GM23338 (cell line): ENCODE measurements at regions not wholly inside any gene's neighbourhood (a gene's known extent, or its start where the extent isn't known, plus 50 kb on each side); places are given as distances from the start of the nearest gene placed in this dataset.

Source experiments
- ATAC-seq: fragments of 200-7000 bp; cut with Tn5 transposase; 3 replicates; pipeline ENCODE4 v1.9.1; 2020
- DNase-seq: peaks from one replicate; pipeline ENCODE4 v3.0.0-alpha.2; 2015; ENCODE audit warnings: low spot score
- H2AFZ ChIP-seq: fragments of 200-600 bp; sonication (generic); 2 replicates; pipeline ENCODE4 v1.8.0; 2016; ENCODE audit warnings: antibody characterized with exemption, mild to moderate bottlenecking, moderate library complexity
- H3F3A ChIP-seq: fragments of 200-600 bp; sonication (generic); replicated peaks from 2 replicates; pipeline ENCODE4 v1.8.0; 2017; ENCODE audit warnings: antibody characterized with exemption, mixed run types, low read depth
- H3K27ac ChIP-seq: fragments of 200-600 bp; sonication (generic); 2 replicates; pipeline ENCODE4 v1.6.1; 2016; ENCODE audit warnings: low read depth
- H3K27me3 ChIP-seq: fragments of 200-600 bp; sonication (generic); 2 replicates; pipeline ENCODE4 v1.8.0; 2016; ENCODE audit warnings: mild to moderate bottlenecking, mixed run types, moderate library complexity; ENCODE audit not compliant: insufficient read depth
- H3K36me3 ChIP-seq: fragments of 200-600 bp; sonication (generic); 2 replicates; pipeline ENCODE4 v1.8.0; 2016; ENCODE audit warnings: mild to moderate bottlenecking; ENCODE audit not compliant: insufficient read depth
- H3K4me1 ChIP-seq: fragments of 200-600 bp; sonication (generic); 2 replicates; pipeline ENCODE4 v1.8.0; 2016; ENCODE audit warnings: mild to moderate bottlenecking, moderate library complexity; ENCODE audit not compliant: insufficient read depth
- H3K4me2 ChIP-seq: fragments of 200-600 bp; sonication (generic); 2 replicates; pipeline ENCODE4 v1.7.1; 2017; ENCODE audit warnings: mixed run types
- H3K4me3 ChIP-seq: fragments of 200-600 bp; sonication (generic); 2 replicates; pipeline ENCODE4 v1.6.1; 2016; ENCODE audit warnings: mixed run types
- H3K79me2 ChIP-seq: fragments of 200-600 bp; sonication (generic); replicated peaks from 2 replicates; pipeline ENCODE4 v1.8.0; 2017; ENCODE audit warnings: mild to moderate bottlenecking; ENCODE audit not compliant: insufficient read depth
- H3K9me2 ChIP-seq: fragments of 200-600 bp; sonication (generic); 2 replicates; pipeline ENCODE4 v1.8.0; 2017; ENCODE audit not compliant: insufficient read depth
- H4K20me1 ChIP-seq: fragments of 200-600 bp; sonication (generic); replicated peaks from 2 replicates; pipeline ENCODE4 v1.8.0; 2017; ENCODE audit warnings: mild to moderate bottlenecking; ENCODE audit not compliant: insufficient read depth
- H3K27ac Mint-ChIP-seq: 2 replicates; pipeline ENCODE4 v1.8.0; 2020; ENCODE audit warnings: inconsistent platforms, mild to moderate bottlenecking, moderate library complexity, mixed read lengths
- H3K27me3 Mint-ChIP-seq: 3 replicates; pipeline ENCODE4 v1.8.0; 2022; ENCODE audit warnings: low read depth, mild to moderate bottlenecking, moderate library complexity, mixed read lengths, inconsistent platforms; ENCODE audit not compliant: insufficient read depth, poor library complexity
- H3K36me3 Mint-ChIP-seq: 3 replicates; pipeline ENCODE4 v1.8.0; 2021; ENCODE audit warnings: low read depth, mild to moderate bottlenecking, inconsistent platforms, moderate library complexity, mixed read lengths
- H3K4me1 Mint-ChIP-seq: 3 replicates; pipeline ENCODE4 v1.8.0; 2020; ENCODE audit warnings: mild to moderate bottlenecking, inconsistent platforms, mixed read lengths
- H3K4me3 Mint-ChIP-seq: 3 replicates; pipeline ENCODE4 v1.8.0; 2021; ENCODE audit warnings: moderate library complexity, mild to moderate bottlenecking, inconsistent platforms, mixed read lengths
- H3K9me3 Mint-ChIP-seq: 3 replicates; pipeline ENCODE4 v1.8.0; 2020; ENCODE audit warnings: moderate library complexity, mild to moderate bottlenecking, inconsistent platforms, mixed read lengths
- CREB1 ChIP-seq: fragments of 250-450 bp; sonication (Bioruptor Pico); IDR thresholded peaks from 2 replicates; pipeline ENCODE4 v1.5.0; 2020; ENCODE audit warnings: low read depth, mild to moderate bottlenecking, moderate library complexity
- ETS1 ChIP-seq: IDR thresholded peaks from 2 replicates; pipeline ENCODE4 v1.6.1; 2016; ENCODE audit warnings: antibody characterized with exemption
- EZH2 ChIP-seq: fragments of 200-600 bp; sonication (generic); IDR thresholded peaks from one replicate; pipeline ENCODE4 v1.8.0; 2017; ENCODE audit warnings: antibody characterized with exemption, mild to moderate bottlenecking, low read depth; ENCODE audit not compliant: unreplicated experiment
- EZH2phosphoT487 ChIP-seq: fragments of 200-600 bp; sonication (generic); IDR thresholded peaks from one replicate; pipeline ENCODE4 v1.8.1; 2018; ENCODE audit warnings: antibody characterized with exemption; ENCODE audit not compliant: unreplicated experiment
- JUNB ChIP-seq: IDR thresholded peaks from one replicate; pipeline ENCODE4 v1.6.1; 2016; ENCODE audit warnings: antibody characterized with exemption; ENCODE audit not compliant: unreplicated experiment
- NANOG ChIP-seq: IDR thresholded peaks from 2 replicates; pipeline ENCODE4 v1.6.1; 2016; ENCODE audit warnings: antibody characterized with exemption, borderline replicate concordance
- POLR2AphosphoS5 ChIP-seq: IDR thresholded peaks from 2 replicates; pipeline ENCODE4 v1.6.1; 2016; ENCODE audit warnings: antibody characterized with exemption, low read depth
- REST ChIP-seq: IDR thresholded peaks from one replicate; pipeline ENCODE4 v1.6.1; 2018; ENCODE audit warnings: antibody characterized with exemption; ENCODE audit not compliant: unreplicated experiment
- STAT1 ChIP-seq: IDR thresholded peaks from one replicate; pipeline ENCODE4 v1.6.1; 2016; ENCODE audit warnings: antibody characterized with exemption; ENCODE audit not compliant: unreplicated experiment
- ZNF114 ChIP-seq: fragments of 250-450 bp; sonication (Bioruptor Pico); IDR thresholded peaks from 2 replicates; pipeline ENCODE4 v1.5.0; 2020; ENCODE audit warnings: mild to moderate bottlenecking, moderate library complexity
- ZNF331 ChIP-seq: fragments of 250-450 bp; sonication (Bioruptor Pico); IDR thresholded peaks from 2 replicates; pipeline ENCODE4 v1.5.0; 2020; ENCODE audit warnings: low read depth, mild to moderate bottlenecking, moderate library complexity
- ZNF462 ChIP-seq: fragments of 250-450 bp; sonication (Bioruptor Pico); IDR thresholded peaks from 2 replicates; pipeline ENCODE4 v1.5.0; 2020; ENCODE audit warnings: mild to moderate bottlenecking, moderate library complexity

- H3K27ac Mint-ChIP-seq, result no peak overlapping the region
- Histone ChIP-seq H3K4me3 (no peak overlapping the region), H2AFZ (peak overlapping the region; percentile 13; the same call in 1 of the 2 replicates), H3F3A (no peaks in the 10 kb centered on the region), H3K4me2 (no peak overlapping the region), H3K27me3 (no peaks in the 10 kb centered on the region), H3K4me1 (peaks cover 6% of the 10 kb centered on the region), H3K9me2 (peaks cover 3% of the 10 kb centered on the region; the same call in 1 of the 2 replicates), H3K36me3 (no peaks in the 10 kb centered on the region), H4K20me1 (no peaks in the 10 kb centered on the region), H3K27ac (no peak overlapping the region), H3K79me2 (no peaks in the 10 kb centered on the region)
- H3K27me3 Mint-ChIP-seq, result no peaks in the 10 kb centered on the region
- DNase-seq, result no peak
- no peak overlapping the region for H3K4me3 Mint-ChIP-seq
- H3K4me1 Mint-ChIP-seq, result no peaks in the 10 kb centered on the region
- ATAC-seq, result no peak
- no peak for TF ChIP-seq POLR2AphosphoS5
- 0 out of 3 replicates have a peak, but pooled peaks cover 4% of the 10 kb centered on the region for H3K36me3 Mint-ChIP-seq
- peaks cover 4% of the 10 kb centered on the region; the same call in 1 of the 3 replicates for H3K9me3 Mint-ChIP-seq
Observed at GRCh38 chr1:193568512-193568911, 382.1 kb upstream of the B3GALT2 start.

GRCh38 chr1:193567937-193568336, 381.5 kb upstream of the B3GALT2 start:
- Histone ChIP-seq H4K20me1 (no peaks in the 10 kb centered on the region), H3K27ac (no peak overlapping the region), H3K79me2 (no peaks in the 10 kb centered on the region), H3K4me1 (peaks cover 6% of the 10 kb centered on the region), H2AFZ (peak overlapping the region; percentile 56; the same call in 1 of the 2 replicates), H3K9me2 (peaks cover 3% of the 10 kb centered on the region; the same call in 1 of the 2 replicates), H3K36me3 (no peaks in the 10 kb centered on the region), H3F3A (no peaks in the 10 kb centered on the region), H3K4me3 (no peak overlapping the region), H3K4me2 (no peak overlapping the region), H3K27me3 (no peaks in the 10 kb centered on the region)
- H3K36me3 Mint-ChIP-seq, result 0 out of 3 replicates have a peak, but pooled peaks cover 4% of the 10 kb centered on the region
- H3K27me3 Mint-ChIP-seq, result no peaks in the 10 kb centered on the region
- ATAC-seq (no peak), DNase-seq (no peak)
- H3K4me1 Mint-ChIP-seq, result peaks cover 2% of the 10 kb centered on the region; the same call in 1 of the 3 replicates
- H3K9me3 Mint-ChIP-seq, result peaks cover 4% of the 10 kb centered on the region; the same call in 1 of the 3 replicates
- no peak overlapping the region for H3K27ac Mint-ChIP-seq
- no peak overlapping the region for H3K4me3 Mint-ChIP-seq
- TF ChIP-seq JUNB (no peak), NANOG (no peak), CREB1 (CRISPR knock-in tag) (no peak), EZH2 (no peak), STAT1 (no peak), EZH2phosphoT487 (no peak), ZNF462 (CRISPR knock-in tag) (no peak), REST (no peak), ZNF114 (CRISPR knock-in tag) (no peak), ZNF331 (CRISPR knock-in tag) (no peak), ETS1 (no peak), POLR2AphosphoS5 (no peak)
